Osteocyte (in vitro differentiated cells): ENCODE measurements at regions not wholly inside any gene's neighbourhood (a gene's known extent, or its start where the extent isn't known, plus 50 kb on each side); places are given as distances from the start of the nearest gene placed in this dataset.
"Not testable (repeated sequence)": the region's sequence is repeated elsewhere in the genome, so short reads cannot be mapped to it uniquely, and the experiment has no call there.

Experiments used
- DNase-seq: peaks from one replicate; pipeline ENCODE4 v3.0.0; 2021; ENCODE audit warnings: mixed read lengths; ENCODE audit not compliant: unreplicated experiment; ENCODE audit errors: extremely low spot score
- H3K27ac Mint-ChIP-seq: one replicate; pipeline ENCODE4 v1.8.0; 2021; ENCODE audit warnings: mild to moderate bottlenecking, mixed read lengths; ENCODE audit not compliant: unreplicated experiment
- H3K27me3 Mint-ChIP-seq: one replicate; pipeline ENCODE4 v1.8.0; 2021; ENCODE audit warnings: mixed read lengths; ENCODE audit not compliant: unreplicated experiment
- H3K36me3 Mint-ChIP-seq: one replicate; pipeline ENCODE4 v1.8.0; 2021; ENCODE audit warnings: mixed read lengths; ENCODE audit not compliant: unreplicated experiment
- H3K4me1 Mint-ChIP-seq: one replicate; pipeline ENCODE4 v1.8.0; 2021; ENCODE audit warnings: mixed read lengths; ENCODE audit not compliant: unreplicated experiment
- H3K4me3 Mint-ChIP-seq: one replicate; pipeline ENCODE4 v1.8.0; 2021; ENCODE audit warnings: mild to moderate bottlenecking, moderate library complexity, mixed read lengths; ENCODE audit not compliant: unreplicated experiment
- H3K9me3 Mint-ChIP-seq: one replicate; pipeline ENCODE4 v1.8.0; 2021; ENCODE audit warnings: mixed read lengths; ENCODE audit not compliant: unreplicated experiment
- CTCF ChIP-seq: fragments of 200-600 bp; sonication (generic); IDR thresholded peaks from 2 replicates; pipeline ENCODE4 v1.5.0; 2021; ENCODE audit warnings: antibody characterized with exemption, mild to moderate bottlenecking, moderate library complexity

GRCh38 chr6:103721923-103722322 lies 1137.8 kb downstream of the HACE1 start:
- Mint-ChIP-seq H3K4me3 (no peak overlapping the region), H3K36me3 (no peaks in the 10 kb centered on the region), H3K4me1 (no peaks in the 10 kb centered on the region), H3K27ac (no peak overlapping the region), H3K9me3 (no peaks in the 10 kb centered on the region), H3K27me3 (peaks cover 10% of the 10 kb centered on the region)
- no peak for DNase-seq
- TF ChIP-seq CTCF = no peak

- H3K27me3 Mint-ChIP-seq = peaks cover 3% of the 10 kb centered on the region
- no peak for DNase-seq
- H3K27ac Mint-ChIP-seq = no peak overlapping the region
- H3K4me3 Mint-ChIP-seq = no peak overlapping the region
- H3K4me1 Mint-ChIP-seq = no peaks in the 10 kb centered on the region
- TF ChIP-seq CTCF = no peak
- no peaks in the 10 kb centered on the region for H3K9me3 Mint-ChIP-seq
- no peaks in the 10 kb centered on the region for H3K36me3 Mint-ChIP-seq
Measured at GRCh38 chr6:103720393-103720792, 1139.3 kb downstream of the HACE1 start.

- H3K36me3 Mint-ChIP-seq = no peaks in the 10 kb centered on the region
- DNase-seq = no peak
- no peak for TF ChIP-seq CTCF
- H3K27me3 Mint-ChIP-seq = peaks cover 3% of the 10 kb centered on the region
- no peaks in the 10 kb centered on the region for H3K9me3 Mint-ChIP-seq
- H3K4me3 Mint-ChIP-seq = no peak overlapping the region
- H3K27ac Mint-ChIP-seq = no peak overlapping the region
- no peaks in the 10 kb centered on the region for H3K4me1 Mint-ChIP-seq
Measured at GRCh38 chr6:103719545-103719944, 1140.2 kb downstream of the HACE1 start.

- DNase-seq = no peak
- no peaks in the 10 kb centered on the region for H3K9me3 Mint-ChIP-seq
- H3K36me3 Mint-ChIP-seq = no peaks in the 10 kb centered on the region
- no peak overlapping the region for H3K4me3 Mint-ChIP-seq
- TF ChIP-seq CTCF = no peak
- H3K27ac Mint-ChIP-seq = no peak overlapping the region
- H3K4me1 Mint-ChIP-seq = no peaks in the 10 kb centered on the region
- no peaks in the 10 kb centered on the region for H3K27me3 Mint-ChIP-seq
Measured at GRCh38 chr6:103715269-103715668, 1144.5 kb downstream of the HACE1 start.

GRCh38 chr6:103709236-103709635 lies 1150.5 kb downstream of the HACE1 start:
- H3K36me3 Mint-ChIP-seq, H3K4me3 Mint-ChIP-seq, H3K27ac Mint-ChIP-seq, H3K9me3 Mint-ChIP-seq, DNase-seq, H3K27me3 Mint-ChIP-seq, H3K4me1 Mint-ChIP-seq: not testable (repeated sequence)
